ENCODE measurements at regions not wholly inside any gene's neighbourhood (a gene's known extent, or its start where the extent isn't known, plus 50 kb on each side); places are given as distances from the start of the nearest gene placed in this dataset.

- TF ChIP-seq POLR2A (IDR thresholded peaks at IDR 0.05): no peak
- TF ChIP-seq, protein P1, sequence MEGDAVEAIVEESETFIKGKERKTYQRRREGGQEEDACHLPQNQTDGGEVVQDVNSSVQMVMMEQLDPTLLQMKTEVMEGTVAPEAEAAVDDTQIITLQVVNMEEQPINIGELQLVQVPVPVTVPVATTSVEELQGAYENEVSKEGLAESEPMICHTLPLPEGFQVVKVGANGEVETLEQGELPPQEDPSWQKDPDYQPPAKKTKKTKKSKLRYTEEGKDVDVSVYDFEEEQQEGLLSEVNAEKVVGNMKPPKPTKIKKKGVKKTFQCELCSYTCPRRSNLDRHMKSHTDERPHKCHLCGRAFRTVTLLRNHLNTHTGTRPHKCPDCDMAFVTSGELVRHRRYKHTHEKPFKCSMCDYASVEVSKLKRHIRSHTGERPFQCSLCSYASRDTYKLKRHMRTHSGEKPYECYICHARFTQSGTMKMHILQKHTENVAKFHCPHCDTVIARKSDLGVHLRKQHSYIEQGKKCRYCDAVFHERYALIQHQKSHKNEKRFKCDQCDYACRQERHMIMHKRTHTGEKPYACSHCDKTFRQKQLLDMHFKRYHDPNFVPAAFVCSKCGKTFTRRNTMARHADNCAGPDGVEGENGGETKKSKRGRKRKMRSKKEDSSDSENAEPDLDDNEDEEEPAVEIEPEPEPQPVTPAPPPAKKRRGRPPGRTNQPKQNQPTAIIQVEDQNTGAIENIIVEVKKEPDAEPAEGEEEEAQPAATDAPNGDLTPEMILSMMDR (IDR thresholded peaks at IDR 0.05): no peak
Observed at GRCh38 chr3:64384561-64384960, 159.3 kb upstream of the PRICKLE2 start.
